ENCODE measurements at regions not wholly inside any gene's neighbourhood (a gene's known extent, or its start where the extent isn't known, plus 50 kb on each side); places are given as distances from the start of the nearest gene placed in this dataset.

DNA sequence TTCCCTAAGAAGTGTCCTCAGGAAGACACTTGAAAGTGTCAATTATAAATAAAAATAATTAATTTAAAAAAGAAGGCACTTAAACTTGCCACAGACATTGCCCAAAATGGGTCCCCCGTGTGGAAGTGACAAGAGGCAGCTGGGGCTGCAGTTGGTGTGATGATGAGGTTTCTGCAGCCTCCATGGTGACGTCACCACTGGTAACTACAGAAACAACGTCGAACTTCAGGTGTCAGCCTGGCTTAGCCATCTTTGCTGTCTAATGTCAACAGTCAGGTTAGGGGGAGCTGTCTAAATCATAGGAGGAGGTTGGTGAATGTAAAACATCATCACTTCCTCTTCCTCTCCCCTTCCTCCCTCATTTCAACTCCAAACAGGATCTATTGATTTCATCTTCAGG, 328.6 kb downstream of the MN1 start:
- DNase-seq (ENCODE audit: low spot score): no peak

DNA sequence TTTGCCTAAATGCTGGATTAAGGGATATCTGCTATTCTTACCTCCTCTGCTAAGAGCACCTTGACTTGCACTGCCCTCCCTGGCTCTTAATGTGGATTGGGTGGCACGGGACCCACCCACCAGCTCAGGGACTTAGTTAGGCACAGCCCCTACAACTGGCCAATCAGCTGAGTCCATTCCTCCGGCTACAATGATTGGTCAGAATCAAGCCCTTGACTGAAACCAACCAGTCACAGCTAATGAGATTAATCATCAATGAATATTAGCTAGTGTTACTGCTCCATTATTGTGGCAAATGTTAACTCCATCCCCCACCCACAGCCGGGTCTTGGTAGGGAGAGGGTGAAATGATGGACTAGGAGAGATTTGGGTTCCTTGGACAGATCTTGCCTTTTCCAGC, 328.0 kb downstream of the MN1 start:
- no peak for DNase-seq (ENCODE audit: low spot score)

DNA sequence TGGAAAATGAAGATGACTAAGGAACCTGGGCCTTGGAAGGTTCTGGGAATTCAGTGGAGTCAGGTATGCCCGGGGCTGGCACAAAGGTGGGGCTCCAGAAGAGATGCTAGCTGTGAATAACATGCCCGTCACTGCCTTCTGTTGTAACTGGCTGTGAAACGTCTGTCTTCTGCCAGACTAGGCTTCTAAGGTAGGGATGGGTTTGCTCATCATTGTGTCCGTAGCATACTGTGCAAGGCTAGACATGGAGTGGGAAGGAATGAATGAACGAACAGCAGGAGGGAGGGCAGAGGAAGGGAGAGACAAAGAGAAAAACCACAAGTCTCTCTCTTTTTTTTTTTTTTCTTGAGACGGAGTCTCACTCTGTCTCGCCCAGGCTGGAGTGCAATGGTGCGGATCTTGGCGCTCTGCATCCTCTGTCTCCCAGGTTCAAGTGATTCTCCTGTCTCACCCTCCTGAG, 327.4 kb downstream of the MN1 start:
- no peak for DNase-seq (ENCODE audit: low spot score)

DNA sequence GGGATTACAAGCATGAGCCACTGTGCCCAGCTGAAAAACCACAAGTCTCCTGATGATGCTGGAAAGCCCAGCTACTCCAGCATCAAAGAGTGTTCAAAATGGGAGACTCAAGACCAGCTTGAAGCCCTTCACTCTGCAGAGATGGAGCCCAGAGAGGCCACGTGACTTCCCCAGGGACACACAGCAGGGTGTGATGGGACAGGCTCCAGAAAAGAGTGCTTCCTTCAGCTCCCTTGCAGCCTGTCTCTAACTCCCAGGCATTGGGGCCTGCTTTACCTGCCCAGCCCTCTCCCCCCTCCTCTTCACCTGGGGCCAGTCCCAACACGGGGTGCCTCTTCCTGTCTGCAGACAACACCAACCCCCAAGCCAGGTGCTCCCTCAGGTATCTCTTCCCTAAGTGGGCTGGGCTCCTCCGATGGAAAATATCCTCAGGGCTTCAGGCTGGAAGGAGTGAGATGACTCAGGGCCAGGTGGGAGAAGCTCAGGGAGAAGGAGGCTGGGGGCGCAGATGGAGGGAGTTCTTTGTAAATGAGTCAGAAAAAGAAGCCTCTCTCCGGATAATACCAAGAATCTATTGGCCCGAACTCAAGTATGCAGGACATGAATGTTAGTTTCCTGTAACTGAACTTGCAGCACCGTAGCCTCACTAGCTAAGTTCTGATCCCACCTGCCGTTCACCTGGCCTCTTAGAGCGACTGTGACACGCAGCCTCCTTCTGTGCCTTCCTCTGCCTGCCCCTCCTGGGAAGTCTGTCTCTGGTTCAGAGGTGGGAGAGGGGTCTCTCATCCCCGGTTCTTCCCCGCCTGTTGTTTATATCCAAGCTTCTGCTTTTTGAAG, 326.6 kb downstream of the MN1 start:
- DNase-seq (ENCODE audit: low spot score): no peak

DNA sequence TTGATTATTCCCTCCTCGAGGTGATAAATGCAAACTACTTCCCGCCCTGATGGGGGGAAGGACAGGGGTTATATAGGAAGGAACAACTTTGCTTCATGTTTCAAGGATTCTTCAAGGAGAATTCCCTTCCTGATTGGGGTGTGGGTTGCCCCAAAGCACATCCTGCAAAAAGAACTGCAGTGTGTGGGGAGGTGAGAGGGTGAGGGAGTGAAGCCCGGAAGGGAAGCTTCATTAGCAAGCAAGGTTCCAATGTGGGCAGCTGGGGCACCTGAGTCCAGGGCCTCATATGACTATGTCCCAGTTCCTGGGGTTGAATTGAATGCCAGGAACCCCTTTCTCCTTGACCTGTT, 326.0 kb downstream of the MN1 start:
- DNase-seq (ENCODE audit: low spot score): no peak

DNA sequence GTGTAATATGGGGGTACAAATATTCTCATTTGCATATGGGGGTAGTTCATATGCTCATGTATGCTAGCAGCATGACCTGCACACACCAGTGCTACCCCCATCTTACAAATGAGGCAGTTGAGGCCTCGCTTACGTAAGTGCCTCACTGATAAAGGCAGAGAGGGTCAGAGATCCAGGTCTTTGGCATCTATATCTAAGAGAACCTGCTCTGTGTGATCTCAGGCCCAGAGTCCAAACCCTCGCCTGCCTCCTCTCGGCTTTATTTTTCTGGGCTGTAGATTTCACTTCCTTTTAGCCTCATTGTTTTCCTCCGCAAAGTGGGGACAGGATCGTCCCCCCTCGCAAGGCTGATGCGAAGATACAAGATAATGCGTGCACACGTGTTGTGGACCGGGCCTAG, 325.2 kb downstream of the MN1 start:
- no peak for DNase-seq (ENCODE audit: low spot score)

DNA sequence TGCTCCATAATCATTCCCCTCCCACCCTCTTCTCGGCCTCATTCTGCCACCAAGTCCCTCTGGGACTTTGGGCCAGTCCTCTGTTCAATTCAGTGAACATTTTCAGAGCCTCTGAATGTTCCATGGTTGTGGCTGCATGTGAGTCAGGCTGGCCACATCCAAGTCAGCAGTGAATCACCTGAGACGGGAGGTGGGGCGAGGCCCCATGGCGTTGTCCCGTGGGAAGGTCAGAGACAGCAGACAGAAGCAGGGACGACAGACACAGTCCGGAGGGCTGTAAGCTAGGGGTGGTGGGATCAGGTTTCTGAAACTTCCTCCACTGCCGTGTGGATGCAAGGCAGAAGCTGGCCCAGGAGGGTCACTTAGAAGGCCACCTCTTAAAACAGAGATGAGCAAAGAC, 324.8 kb downstream of the MN1 start:
- no peak for DNase-seq (ENCODE audit: low spot score)

DNA sequence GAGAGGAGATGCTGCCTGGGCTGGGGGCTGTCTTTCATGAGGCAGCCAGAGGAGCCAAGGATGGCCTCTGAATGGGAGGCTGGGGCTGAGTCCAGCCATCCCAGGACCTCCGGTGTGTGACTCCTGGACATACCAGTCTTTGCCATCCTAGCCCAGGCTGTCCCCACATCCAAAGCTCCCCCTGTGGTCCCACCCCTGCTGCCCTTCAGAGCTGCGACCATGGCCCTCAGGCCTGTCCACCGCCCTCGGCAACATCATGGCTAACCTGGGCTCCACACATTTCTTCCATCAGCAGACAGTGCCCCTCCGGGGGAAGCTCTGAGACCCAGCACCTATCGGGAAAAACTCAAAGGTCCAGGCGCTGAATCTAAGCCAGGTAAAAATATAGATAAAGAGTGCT, 324.4 kb downstream of the MN1 start:
- no peak for DNase-seq (ENCODE audit: low spot score)

DNA sequence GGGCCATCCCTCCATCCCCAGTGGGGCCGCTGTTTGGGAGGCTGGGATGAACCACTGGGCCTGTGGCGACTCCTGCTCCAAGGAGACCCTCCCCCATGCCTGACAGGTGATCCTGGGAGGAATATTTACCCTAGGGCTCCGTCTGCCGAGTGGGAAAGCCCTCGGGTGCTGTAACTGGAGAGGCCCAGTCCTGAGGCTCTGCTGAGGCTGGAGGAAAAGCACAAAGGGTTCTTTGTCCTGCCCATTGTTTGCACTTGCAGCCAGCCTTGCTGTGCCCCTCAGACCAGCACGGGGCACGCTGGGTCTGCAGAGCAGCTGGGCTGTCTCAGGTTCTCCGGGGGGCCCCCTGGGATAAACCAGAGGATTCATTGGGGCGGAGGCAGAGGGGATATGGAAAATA, 321.1 kb downstream of the MN1 start:
- DNase-seq (ENCODE audit: low spot score): no peak

DNA sequence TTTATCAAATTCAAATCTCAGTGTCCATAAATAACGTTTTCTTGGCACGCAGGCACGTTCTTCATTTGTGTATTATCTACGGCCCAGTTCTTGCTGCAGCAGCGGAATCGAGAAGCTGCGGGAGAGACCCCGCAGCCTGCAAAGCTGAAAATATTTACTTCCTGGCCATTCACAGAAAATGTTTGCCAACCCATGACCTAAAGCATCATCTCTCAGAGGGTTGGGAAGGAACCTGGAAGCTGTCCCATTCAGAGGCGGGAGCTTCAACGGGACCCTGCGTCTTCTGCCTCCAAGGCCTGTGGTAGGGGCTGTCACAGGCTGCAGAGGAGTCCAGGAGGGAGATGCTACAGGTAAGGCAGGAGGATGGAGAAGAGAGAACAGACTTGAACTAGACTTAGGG, 319.2 kb downstream of the MN1 start:
- no peak for DNase-seq (ENCODE audit: low spot score)

DNA sequence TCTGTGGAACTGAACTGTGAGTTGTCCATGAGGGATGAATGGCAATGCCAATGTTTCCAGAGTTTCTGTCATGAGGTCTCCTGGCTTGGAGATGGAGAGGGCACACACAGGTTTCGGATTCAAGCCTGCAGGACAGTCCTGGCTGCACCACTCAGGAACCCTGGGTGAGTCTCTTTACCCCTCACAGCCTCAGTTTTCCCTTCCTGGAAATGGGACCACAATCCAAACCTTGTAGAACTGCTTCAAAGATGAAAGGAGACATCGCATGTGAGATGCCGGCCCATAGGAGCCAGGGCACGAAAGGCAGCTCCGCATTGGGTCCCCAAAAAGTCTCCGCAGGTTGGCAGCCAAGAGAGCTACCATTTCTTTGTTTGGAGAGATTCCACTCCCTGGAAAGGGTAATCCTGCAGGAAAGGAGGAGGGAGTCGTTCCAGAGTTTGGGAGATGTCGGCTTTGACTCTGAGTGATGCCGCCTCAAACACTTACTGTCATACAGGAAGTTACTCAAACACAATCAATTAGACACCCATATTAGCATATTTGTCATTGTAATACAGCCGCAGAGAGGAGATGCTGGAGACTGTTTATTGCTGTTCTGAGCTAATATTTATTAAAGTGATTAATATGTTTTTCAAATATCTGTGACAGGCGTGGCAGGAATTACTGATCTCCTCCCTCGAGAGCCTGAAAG, 318.3 kb downstream of the MN1 start:
- no peak for DNase-seq (ENCODE audit: low spot score)

DNA sequence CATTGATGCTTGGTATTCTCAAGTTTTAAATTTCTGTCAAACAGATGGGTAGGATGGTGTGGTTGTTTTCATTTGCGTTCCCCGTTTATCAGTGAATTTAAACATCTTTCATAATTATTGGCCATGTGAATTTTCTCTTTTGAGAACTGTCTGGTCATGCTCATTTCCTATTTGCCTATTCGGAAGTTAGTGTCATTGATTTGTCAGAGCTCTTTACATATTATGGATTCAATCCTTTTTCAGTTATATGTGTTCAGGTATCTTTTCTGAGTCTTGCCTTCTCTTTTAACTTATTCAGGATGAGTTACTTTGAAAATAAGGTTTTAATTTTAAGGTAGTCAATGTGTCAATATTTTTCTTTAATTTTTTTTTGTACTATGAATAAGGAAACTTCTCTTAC, 315.7 kb downstream of the MN1 start:
- no peak for DNase-seq (ENCODE audit: low spot score)

DNA sequence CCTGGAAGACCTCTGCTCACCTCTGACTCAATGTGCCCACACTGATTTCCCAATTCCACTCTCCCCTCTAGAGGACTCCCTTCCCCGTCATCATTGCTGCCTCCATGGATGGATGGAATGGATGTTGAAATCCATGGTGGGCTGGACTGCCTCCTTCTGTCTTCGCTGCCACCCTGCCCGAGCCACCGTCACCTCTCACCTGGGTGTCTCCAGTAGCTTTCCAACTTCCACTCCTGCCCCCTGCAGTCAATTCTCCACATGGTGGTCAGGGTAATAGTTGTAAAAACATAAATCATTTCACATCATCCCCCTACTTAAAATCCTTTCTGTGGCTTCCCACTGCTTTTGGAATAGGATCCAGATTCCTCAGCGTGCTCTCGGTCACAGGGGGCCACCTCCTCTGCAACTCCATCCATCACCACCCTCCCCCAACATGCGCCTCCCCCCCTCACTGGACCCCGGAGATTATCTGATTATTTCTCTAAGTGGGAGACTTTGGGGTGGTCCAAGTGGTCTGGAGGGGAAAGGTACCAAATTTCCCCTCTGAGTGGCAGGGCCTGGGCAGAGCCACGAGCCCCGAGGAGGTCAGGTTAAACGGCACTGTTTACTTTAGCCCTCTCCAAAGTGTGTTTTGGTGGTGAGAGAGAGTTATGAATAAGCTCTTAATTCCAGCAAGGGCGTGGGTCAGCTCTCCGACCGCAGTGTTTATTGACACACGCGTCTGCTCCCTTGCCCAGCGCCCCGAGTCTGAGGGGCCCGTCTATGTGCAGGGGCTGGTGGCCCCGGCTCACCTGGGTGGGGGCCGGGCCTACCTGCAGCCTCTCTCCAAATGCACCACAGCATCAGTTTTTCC, 313.7 kb downstream of the MN1 start:
- no peak for DNase-seq (ENCODE audit: low spot score)

DNA sequence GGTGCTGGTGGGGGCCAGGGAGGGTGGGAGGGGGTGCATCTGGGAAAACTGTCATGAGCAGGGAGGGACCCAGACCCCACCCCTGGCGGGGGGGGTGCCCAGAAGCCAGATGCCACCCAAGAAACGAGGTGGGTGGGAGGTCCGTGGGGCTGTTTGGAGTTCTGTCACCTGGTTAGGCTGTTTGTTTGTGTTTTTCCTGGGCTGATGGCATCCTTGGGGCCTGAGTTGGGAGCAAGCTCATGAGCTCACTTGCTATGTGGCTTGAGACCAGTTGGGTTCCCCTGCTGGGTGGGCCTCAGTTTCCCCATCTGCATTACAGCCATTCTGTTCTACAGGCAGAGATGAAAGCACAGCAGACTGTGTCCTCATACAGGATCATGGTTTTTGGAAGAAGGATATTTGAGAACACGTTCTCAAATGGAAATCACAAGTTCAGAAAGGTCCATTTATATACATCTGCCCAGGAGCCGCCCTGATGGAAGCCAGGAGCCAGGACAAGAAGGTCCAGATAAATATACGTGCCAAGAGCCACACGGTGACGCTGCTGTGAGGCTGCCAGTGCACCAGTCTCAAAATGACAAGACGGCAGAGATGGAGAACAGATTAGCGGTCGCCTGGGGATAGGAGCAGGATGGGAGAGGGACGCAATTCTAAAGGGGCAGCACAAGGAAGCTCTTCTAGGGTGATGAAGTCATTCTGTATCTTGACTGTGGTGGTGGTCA, 312.9 kb downstream of the MN1 start:
- DNase-seq (ENCODE audit: low spot score): no peak

DNA sequence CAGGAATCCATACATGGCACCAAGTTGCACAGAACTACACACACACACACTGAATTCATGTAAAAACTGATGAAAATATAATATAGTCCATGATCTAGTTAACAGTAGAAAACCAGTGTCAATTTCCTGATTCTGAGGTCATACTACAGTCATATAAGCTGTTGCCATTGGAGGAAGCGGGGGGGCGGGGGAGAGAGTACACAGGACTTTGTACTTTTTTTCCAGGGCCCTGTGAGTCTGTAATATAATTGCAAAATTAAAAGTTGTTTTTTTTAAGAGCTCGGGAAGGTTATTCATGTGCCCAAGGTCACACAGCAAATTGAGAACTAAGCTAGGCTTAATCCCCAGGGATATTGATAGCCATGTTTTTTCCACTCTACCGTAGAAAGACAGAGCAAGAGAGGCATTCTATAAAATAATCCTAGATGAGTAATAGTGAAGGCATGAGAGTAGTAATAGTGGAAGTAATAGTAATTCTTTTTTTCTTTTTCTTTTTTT, 312.3 kb downstream of the MN1 start:
- no peak for DNase-seq (ENCODE audit: low spot score)

DNA sequence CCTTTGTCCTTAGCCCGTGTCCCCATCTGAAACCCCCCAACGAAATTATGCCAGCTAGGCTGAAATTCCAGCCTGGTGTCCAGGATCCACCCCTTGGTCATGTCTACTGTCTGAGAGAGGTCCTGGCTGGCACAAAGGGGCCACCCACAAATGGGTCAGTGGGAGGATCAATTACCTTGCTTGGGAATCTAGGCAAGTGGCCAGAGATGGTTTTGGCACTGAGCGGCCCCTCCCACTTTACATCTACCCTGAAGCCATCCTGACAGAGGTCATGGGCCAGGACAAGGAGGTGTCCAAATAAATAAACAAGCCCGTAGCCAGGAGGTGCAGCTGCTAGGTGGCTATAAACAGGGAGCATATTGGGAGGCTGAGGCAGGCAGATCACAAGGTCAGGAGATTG, 311.5 kb downstream of the MN1 start:
- DNase-seq (ENCODE audit: low spot score): no peak

DNA sequence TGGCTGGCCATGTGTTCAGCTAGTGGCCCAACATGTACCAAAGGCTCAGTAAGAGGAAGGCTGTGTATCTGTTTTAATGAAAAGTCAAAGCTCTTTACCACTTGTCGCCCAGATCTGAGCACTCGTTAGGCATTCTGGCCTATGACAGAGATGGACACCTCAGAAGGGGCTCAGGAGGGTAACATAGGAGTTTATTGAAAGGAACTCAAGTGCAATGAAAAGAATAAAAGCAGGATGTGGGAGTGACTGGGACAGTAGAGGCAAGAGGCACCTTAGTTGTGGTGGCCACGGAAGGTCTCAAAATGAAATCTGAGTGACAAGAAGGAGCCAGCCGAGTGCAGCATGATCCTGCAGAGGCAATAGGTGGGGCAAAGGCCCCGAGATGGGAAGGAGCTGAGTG, 309.7 kb downstream of the MN1 start:
- no peak for DNase-seq (ENCODE audit: low spot score)

DNA sequence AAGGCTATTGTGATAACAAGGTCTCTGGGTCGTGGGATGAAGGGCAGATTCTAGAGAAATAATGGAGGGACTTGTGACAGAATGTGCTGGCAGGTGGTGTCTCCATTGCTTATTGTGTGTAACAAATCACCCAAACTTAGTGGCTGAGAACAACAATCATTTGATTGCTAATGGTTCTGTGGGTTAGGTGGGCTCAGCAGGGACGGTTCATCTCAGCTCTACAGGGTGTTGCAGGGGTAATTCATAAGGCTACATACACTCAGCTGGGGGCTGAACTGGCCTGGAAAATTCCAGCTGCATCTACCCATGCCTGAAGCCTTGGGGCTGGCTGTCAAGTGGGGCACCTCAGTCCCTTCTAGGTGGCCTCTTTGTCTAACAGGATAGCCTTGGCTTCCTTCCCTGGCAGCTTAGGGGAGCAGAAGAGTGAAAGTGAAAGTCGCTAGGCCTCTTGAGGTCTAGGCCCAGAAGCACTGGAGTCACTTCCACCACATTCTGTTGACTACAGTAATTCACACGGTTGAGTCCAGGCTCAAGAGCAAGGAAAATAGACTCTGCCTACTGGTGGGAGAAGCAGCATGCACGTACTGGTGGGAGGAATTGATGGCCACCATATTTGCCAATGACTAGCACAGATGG, 308.9 kb downstream of the MN1 start:
- no peak for DNase-seq (ENCODE audit: low spot score)

DNA sequence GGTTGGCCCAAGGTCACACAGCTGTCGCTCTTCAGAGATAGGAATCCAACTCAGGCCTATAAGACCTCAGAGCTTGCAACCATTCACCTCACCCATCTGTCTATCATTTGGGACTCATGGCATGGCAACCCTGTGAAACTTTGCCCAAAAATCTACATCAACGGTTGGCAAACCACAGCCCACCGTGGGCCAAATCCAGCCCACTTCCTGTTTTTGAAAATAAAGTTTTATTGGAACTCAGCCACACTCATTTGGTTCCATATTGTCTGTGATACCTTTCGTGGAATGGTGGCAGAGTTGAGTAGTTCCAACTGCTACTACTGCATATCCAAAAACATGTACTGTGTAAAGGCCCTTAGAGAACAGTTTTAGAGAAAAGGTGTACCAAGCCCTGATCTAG, 307.8 kb downstream of the MN1 start:
- no peak for DNase-seq (ENCODE audit: low spot score)

DNA sequence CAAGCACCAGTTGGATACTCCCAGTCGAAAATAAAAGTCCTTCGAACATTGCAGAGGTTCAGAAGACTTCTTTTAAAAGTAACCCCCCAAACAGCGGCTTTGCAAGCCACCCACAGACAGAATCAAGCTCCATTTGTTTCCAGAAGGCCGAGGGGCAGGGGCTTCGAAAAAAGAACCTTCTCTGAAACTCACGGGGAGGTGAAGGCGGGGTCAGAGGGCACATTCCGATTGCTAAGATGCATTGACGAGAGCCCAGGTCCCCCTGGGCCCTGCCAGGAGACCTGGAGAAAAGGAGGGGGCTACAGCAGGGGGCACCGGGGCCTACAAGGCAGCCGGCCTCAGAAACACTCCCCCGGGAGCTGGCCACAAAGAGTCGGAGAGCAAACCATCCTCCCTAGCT, 306.8 kb downstream of the MN1 start:
- no peak for DNase-seq (ENCODE audit: low spot score)

DNA sequence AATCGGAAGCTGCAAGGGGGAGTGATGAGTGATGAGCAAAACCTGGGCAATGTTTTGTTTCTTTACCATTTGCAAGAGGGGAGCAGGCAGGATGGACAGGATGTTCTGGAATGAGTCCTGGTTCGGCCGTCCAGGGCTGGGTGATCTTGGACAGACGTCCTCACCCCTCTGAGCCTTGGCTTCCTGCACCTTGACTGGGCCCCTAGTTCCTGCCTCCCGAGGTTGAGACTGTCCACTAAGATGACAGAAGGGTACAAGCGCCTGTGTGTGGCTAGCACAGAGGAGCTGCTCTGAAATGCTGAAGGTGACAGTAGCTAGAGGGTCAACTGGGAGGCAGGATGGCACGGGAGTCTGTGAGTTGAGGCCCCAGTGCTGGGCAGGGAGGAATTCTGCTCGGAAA, 306.2 kb downstream of the MN1 start:
- DNase-seq (ENCODE audit: low spot score): no peak

DNA sequence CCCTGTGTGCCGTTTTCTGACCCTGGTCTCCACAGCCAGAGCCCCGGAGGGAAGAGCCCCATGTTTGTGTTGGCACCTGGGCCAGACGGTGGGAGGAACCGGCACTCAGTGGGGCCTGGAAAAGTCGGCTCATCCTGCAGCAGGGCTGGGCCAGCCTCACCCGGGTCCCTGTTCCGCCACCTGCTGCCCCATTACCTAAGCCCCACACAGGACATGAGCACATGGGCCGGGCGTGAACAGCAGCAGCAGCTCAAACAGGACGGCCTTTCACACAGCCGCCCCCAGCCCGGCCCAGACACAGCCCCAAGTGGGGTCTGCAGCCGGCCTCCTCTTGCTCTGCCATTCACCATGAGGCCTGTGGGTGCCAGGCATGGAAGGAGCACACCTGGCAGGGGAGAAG, 302.4 kb downstream of the MN1 start:
- no peak for DNase-seq (ENCODE audit: low spot score)

Measured in germinal center (tissue), 1 donor.